ENCODE measurements at regions not wholly inside any gene's neighbourhood (a gene's known extent, or its start where the extent isn't known, plus 50 kb on each side); places are given as distances from the start of the nearest gene placed in this dataset.
"Not testable (repeated sequence)": the region's sequence is repeated elsewhere in the genome, so short reads cannot be mapped to it uniquely, and the experiment has no call there.

- TF ChIP-seq, protein P1, sequence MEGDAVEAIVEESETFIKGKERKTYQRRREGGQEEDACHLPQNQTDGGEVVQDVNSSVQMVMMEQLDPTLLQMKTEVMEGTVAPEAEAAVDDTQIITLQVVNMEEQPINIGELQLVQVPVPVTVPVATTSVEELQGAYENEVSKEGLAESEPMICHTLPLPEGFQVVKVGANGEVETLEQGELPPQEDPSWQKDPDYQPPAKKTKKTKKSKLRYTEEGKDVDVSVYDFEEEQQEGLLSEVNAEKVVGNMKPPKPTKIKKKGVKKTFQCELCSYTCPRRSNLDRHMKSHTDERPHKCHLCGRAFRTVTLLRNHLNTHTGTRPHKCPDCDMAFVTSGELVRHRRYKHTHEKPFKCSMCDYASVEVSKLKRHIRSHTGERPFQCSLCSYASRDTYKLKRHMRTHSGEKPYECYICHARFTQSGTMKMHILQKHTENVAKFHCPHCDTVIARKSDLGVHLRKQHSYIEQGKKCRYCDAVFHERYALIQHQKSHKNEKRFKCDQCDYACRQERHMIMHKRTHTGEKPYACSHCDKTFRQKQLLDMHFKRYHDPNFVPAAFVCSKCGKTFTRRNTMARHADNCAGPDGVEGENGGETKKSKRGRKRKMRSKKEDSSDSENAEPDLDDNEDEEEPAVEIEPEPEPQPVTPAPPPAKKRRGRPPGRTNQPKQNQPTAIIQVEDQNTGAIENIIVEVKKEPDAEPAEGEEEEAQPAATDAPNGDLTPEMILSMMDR (optimal IDR thresholded peaks at IDR 0.05 in 1 of 3, IDR thresholded peaks at IDR 0.05 in 1 of 3, conservative IDR thresholded peaks at IDR 0.05 in 1 of 3; ENCODE audit: extremely low read depth in 1 of 3, insufficient read depth in 2 of 3, low read length in 3 of 3) = not testable (repeated sequence)
- not testable (repeated sequence) for TF ChIP-seq EZH2 (IDR thresholded peaks at IDR 0.05; ENCODE audit: low read length)
These were observed 183.3 kb upstream of the LRRC61 start for GRCh38 chr7:150139840-150140239.
